IMR-90 (cell line): ENCODE measurements at regions not wholly inside any gene's neighbourhood (a gene's known extent, or its start where the extent isn't known, plus 50 kb on each side); places are given as distances from the start of the nearest gene placed in this dataset.

Experiments
- ATAC-seq: fragments of 200-7000 bp; cut with Tn5 transposase; 2 replicates; pipeline ENCODE4 v1.9.1; 2020; ENCODE audit warnings: low read depth, mild to moderate bottlenecking, moderate library complexity
- BruUV-seq: library from RNA; stranded (reverse); fragments of 400-500 nt; replicated peaks from 2 replicates; lab custom pipeline; 2021; lab: Mats Ljungman, UMichigan
- CTCF ChIA-PET: fragments of 300-600 bp; formaldehyde crosslinking; extraction: SDS; loops from one replicate; lab custom pipeline; 2021; ENCODE audit warnings: antibody characterized with exemption; lab: Yijun Ruan, JAX
- POLR2A ChIA-PET: fragments of 300-600 bp; sonication (Branson Sonifier 250); formaldehyde crosslinking; loops from one replicate; lab custom pipeline; 2022; ENCODE audit warnings: antibody characterized with exemption; ENCODE audit not compliant: unreplicated experiment; lab: Charles Lee
- DNase-seq: peaks from one replicate; pipeline ENCODE4 v3.0.0; 2013
- H2AFZ ChIP-seq: replicated peaks from 2 replicates; pipeline ENCODE3; 2013; ENCODE audit warnings: low read length, mild to moderate bottlenecking; ENCODE audit not compliant: poor library complexity
- H2AK5ac ChIP-seq: 2 replicates; pipeline ENCODE4 v1.6.1; 2013; ENCODE audit warnings: low read depth, low read length, inconsistent platforms
- H2AK9ac ChIP-seq: replicated peaks from 2 replicates; pipeline ENCODE3; 2013; ENCODE audit warnings: mild to moderate bottlenecking, low read depth, low read length, moderate library complexity; ENCODE audit not compliant: poor library complexity
- H2BK120ac ChIP-seq: 2 replicates; pipeline ENCODE4 v1.6.1; 2013; ENCODE audit warnings: low read depth, low read length, inconsistent platforms
- H2BK15ac ChIP-seq: 3 replicates; pipeline ENCODE4 v1.6.1; 2013; ENCODE audit warnings: low read depth, low read length, inconsistent platforms
- H2BK20ac ChIP-seq: 2 replicates; pipeline ENCODE4 v1.6.1; 2013; ENCODE audit warnings: low read depth, mild to moderate bottlenecking, inconsistent platforms, low read length, moderate library complexity
- H2BK5ac ChIP-seq: 2 replicates; pipeline ENCODE4 v1.6.1; 2013; ENCODE audit warnings: mild to moderate bottlenecking, low read depth, low read length, inconsistent platforms; ENCODE audit not compliant: poor library complexity, severe bottlenecking
- H3K14ac ChIP-seq: replicated peaks from 2 replicates; pipeline ENCODE4 v1.6.1; 2013; ENCODE audit warnings: low read depth, low read length, inconsistent platforms
- H3K18ac ChIP-seq: 2 replicates; pipeline ENCODE4 v1.6.1; 2013; ENCODE audit warnings: low read depth, low read length, control low read depth
- H3K23ac ChIP-seq: 2 replicates; pipeline ENCODE4 v1.6.1; 2013; ENCODE audit warnings: low read depth, low read length, inconsistent platforms
- H3K27ac ChIP-seq: 2 replicates; pipeline ENCODE4 v1.5.1; 2013; ENCODE audit warnings: mild to moderate bottlenecking, control low read depth, low read length; ENCODE audit not compliant: insufficient read depth
- H3K27me3 ChIP-seq: 2 replicates; pipeline ENCODE4 v1.6.1; 2013; ENCODE audit warnings: low read length; ENCODE audit not compliant: control insufficient read depth, insufficient read depth
- H3K36me3 ChIP-seq: 2 replicates; pipeline ENCODE4 v1.6.1; 2013; ENCODE audit warnings: low read length, mixed read lengths; ENCODE audit not compliant: control insufficient read depth, insufficient read depth
- H3K4ac ChIP-seq: 2 replicates; pipeline ENCODE4 v1.6.1; 2013; ENCODE audit warnings: low read depth, low read length, inconsistent platforms
- H3K4me1 ChIP-seq: 2 replicates; pipeline ENCODE4 v1.6.1; 2013; ENCODE audit warnings: low read length, mixed read lengths; ENCODE audit not compliant: control insufficient read depth, insufficient read depth
- H3K4me2 ChIP-seq: 2 replicates; pipeline ENCODE4 v1.6.1; 2013; ENCODE audit warnings: low read depth, mild to moderate bottlenecking, control low read depth, low read length, moderate library complexity
- H3K4me3 ChIP-seq: 2 replicates; pipeline ENCODE4 v1.5.1; 2013; ENCODE audit warnings: low read depth, mild to moderate bottlenecking, control low read depth, low read length, moderate library complexity; ENCODE audit not compliant: insufficient read depth
- H3K56ac ChIP-seq: 2 replicates; pipeline ENCODE4 v1.6.1; 2013; ENCODE audit warnings: low read length, inconsistent platforms; ENCODE audit not compliant: insufficient read depth; ENCODE audit errors: extremely low read depth
- H3K79me1 ChIP-seq, 2 experiments: 2 replicates each; pipeline ENCODE4 v1.6.1; 2013; ENCODE audit warnings: low read length in 2 of 2, inconsistent platforms in 1 of 2, low read depth in 1 of 2
- H3K9ac ChIP-seq: 2 replicates; pipeline ENCODE4 v1.6.1; 2013; ENCODE audit warnings: low read depth, low read length, control low read depth
- H3K9me1 ChIP-seq: 2 replicates; pipeline ENCODE4 v1.6.1; 2013; ENCODE audit warnings: low read length, inconsistent platforms; ENCODE audit not compliant: insufficient read depth
- H3K9me3 ChIP-seq: 2 replicates; pipeline ENCODE4 v1.6.1; 2013; ENCODE audit warnings: low read length; ENCODE audit not compliant: control insufficient read depth, insufficient read depth
- H4K20me1 ChIP-seq: 2 replicates; pipeline ENCODE4 v1.6.1; 2013; ENCODE audit warnings: low read length, inconsistent platforms; ENCODE audit not compliant: insufficient read depth
- H4K5ac ChIP-seq: 2 replicates; pipeline ENCODE4 v1.6.1; 2013; ENCODE audit warnings: mild to moderate bottlenecking, low read depth, low read length, control low read depth
- H4K8ac ChIP-seq, 2 experiments: 2 replicates each; pipeline ENCODE4 v1.6.1; 2013; ENCODE audit warnings: low read depth in 2 of 2, low read length in 2 of 2, control low read depth in 1 of 2, inconsistent platforms in 1 of 2
- H4K91ac ChIP-seq: 2 replicates; pipeline ENCODE4 v1.6.1; 2013; ENCODE audit warnings: low read depth, low read length, inconsistent platforms; ENCODE audit not compliant: insufficient read depth
- BHLHE40 ChIP-seq: fragments of 150-350 bp; IDR thresholded peaks from 2 replicates; pipeline ENCODE4 v1.6.1; 2016; ENCODE audit warnings: mild to moderate bottlenecking, low read depth, low read length
- CEBPB ChIP-seq: IDR thresholded peaks from 2 replicates; pipeline ENCODE4 v1.6.1; 2012; ENCODE audit warnings: low read depth, low read length, improper control_type of control experiment
- FOS ChIP-seq: fragments of 150-350 bp; IDR thresholded peaks from 2 replicates; pipeline ENCODE4 v1.6.1; 2016; ENCODE audit warnings: low read depth, low read length
- MAZ ChIP-seq: IDR thresholded peaks from 2 replicates; pipeline ENCODE4 v1.6.1; 2012; ENCODE audit warnings: low read depth, mild to moderate bottlenecking, low read length, improper control_type of control experiment, moderate library complexity, borderline replicate concordance
- WGBS, 2 experiments: methylation state at CpG; one replicate each; pipeline versions ENCODE4 v1.1.5 to v1.1.7; 2013; ENCODE audit warnings: missing lambda C conversion rate in 2 of 2; ENCODE audit not compliant: insufficient read length in 1 of 2; ENCODE audit errors: extremely low coverage in 2 of 2; 5-methylcytosine and 5-hydroxymethylcytosine counted together
- dilution Hi-C: fragments of 300-500 bp; cut with HindIII; formaldehyde crosslinking; loops from one replicate; pipeline ENCODE4 v1.14.3; 2018; ENCODE audit warnings: low sequenced_read_pairs; ENCODE audit not compliant: unreplicated experiment
- in situ Hi-C: fragments of 300-500 bp; cut with MboI; formaldehyde crosslinking; loops from 3 replicates; pipeline ENCODE4 v1.14.3; 2019; ENCODE audit warnings: low sequenced_read_pairs, inconsistent platforms, mixed read lengths
- intact Hi-C: fragments of 100-400 bp; cut with micrococcal nuclease; formaldehyde crosslinking; loops from 2 replicates; pipeline ENCODE4 v1.10.0; 2022

GRCh38 chr5:134464988-134465815, 53.5 kb upstream of the CDKN2AIPNL start (continued):
- TF ChIP-seq FOS (no peak), CEBPB (no peak)

GRCh38 chr5:134463991-134464760, 52.5 kb upstream of the CDKN2AIPNL start:
- ChIA-PET POLR2A (no interaction called here), CTCF (interaction anchor here (0.6 to 0.7 kb wide), 2 partner anchors 21 to 255 kb away, joined by 3 to 4 read pairs; no protein-coding TSS in a partner anchor)
- Histone ChIP-seq H3K56ac (no peak overlapping the region), H3K9me1 (peaks cover 16% of the 10 kb centered on the region), H4K5ac (no peak overlapping the region), H3K4me2 (no peak overlapping the region), H3K4ac (no peak overlapping the region), H3K27me3 (no peaks in the 10 kb centered on the region), H3K9ac (no peak overlapping the region), H3K23ac (no peak overlapping the region), H2BK120ac (no peak overlapping the region), H2AFZ (peak overlapping the region; percentile 24), H3K79me1 (peaks cover 0 to 3% of the 10 kb centered on the region in 2 experiments; a peak in 1 of 4 replicates), H4K91ac (no peak overlapping the region), H2AK9ac (no peak overlapping the region), H3K4me1 (peaks cover 10% of the 10 kb centered on the region), H4K20me1 (no peaks in the 10 kb centered on the region), H2AK5ac (0 out of 2 replicates have a peak overlapping the region, but pooled peaks have one; percentile 8), H2BK20ac (no peak overlapping the region), H4K8ac (0 out of 4 replicates have a peak overlapping the region, but pooled peaks of 1 of the 2 experiments have one; percentile 35), H2BK15ac (no peak overlapping the region), H3K18ac (no peak overlapping the region), H3K27ac (no peak overlapping the region), H3K36me3 (no peaks in the 10 kb centered on the region), H3K9me3 (no peaks in the 10 kb centered on the region), H3K4me3 (no peak overlapping the region), H3K14ac (no peak overlapping the region), H2BK5ac (no peak overlapping the region)
- no CpG with 5 or more reads among the region's 10 CpGs for WGBS, 2 experiments
- TF ChIP-seq MAZ (0 out of 2 replicates have a peak, but pooled peaks have one; percentile 55), BHLHE40 (no peak)
- no TSS peak for BruUV-seq
- no peak for ATAC-seq
- DNase-seq: peak; percentile 49
- dilution Hi-C loops: no loop called here
- in situ Hi-C loops: no loop called here
- intact Hi-C loops: no loop called here
